ENCODE measurements at regions not wholly inside any gene's neighbourhood (a gene's known extent, or its start where the extent isn't known, plus 50 kb on each side); places are given as distances from the start of the nearest gene placed in this dataset.

DNA sequence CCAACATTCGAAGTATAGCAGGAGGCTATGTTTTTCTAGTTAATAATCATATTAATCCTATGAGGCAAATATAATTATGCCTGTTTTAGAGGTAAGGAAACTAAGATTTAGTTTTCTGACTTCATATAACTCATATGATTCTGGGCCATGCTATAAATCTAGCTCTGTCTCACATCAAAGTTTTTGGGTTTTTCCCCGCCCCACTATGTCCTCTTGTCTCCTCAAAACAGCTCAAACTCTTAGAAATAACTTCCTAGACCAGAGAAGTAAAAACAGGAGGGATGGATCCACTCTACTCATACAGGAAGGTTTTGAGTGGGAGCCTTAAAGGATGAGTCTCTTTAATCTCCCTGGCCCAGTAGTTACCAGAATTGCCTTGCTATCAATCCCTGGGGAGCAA, 256.4 kb upstream of the FGGY start:
- H3K4me3 ChIP-seq (ENCODE audit: low read length), result no peak overlapping the region
- no peak for DNase-seq (ENCODE audit: low read depth)
- TF ChIP-seq, protein P1, sequence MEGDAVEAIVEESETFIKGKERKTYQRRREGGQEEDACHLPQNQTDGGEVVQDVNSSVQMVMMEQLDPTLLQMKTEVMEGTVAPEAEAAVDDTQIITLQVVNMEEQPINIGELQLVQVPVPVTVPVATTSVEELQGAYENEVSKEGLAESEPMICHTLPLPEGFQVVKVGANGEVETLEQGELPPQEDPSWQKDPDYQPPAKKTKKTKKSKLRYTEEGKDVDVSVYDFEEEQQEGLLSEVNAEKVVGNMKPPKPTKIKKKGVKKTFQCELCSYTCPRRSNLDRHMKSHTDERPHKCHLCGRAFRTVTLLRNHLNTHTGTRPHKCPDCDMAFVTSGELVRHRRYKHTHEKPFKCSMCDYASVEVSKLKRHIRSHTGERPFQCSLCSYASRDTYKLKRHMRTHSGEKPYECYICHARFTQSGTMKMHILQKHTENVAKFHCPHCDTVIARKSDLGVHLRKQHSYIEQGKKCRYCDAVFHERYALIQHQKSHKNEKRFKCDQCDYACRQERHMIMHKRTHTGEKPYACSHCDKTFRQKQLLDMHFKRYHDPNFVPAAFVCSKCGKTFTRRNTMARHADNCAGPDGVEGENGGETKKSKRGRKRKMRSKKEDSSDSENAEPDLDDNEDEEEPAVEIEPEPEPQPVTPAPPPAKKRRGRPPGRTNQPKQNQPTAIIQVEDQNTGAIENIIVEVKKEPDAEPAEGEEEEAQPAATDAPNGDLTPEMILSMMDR (conservative IDR thresholded peaks at IDR 0.05; ENCODE audit: low read length), result no peak

DNA sequence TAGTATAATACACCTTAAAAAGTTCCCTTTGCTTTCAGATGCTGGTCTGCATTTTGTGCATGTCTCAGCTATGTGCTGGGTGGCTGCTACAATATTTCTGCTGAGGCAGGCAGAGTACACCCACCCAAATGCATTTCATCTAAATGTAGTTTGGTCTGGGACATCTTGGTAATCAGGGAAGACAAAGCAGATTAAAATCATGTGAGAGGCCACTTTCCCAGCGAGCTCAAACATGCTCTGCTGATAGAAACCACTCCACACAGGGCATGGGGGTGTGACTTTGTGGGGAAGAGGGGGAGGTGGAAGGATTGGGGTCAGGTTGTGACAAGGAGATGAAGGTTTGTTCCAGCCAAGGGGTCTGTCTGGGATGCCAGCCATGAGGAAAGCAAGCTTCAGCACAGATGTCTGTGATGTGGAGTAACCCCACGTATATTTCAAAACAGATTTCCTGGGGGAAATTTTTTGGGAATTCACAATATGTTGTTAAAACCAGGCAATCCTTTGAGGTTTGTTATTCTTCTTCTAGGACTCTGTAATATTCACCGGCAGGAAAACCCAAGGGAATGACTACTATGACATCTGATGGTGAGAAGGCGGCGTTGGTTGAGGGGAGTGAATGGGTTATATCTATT, 255.1 kb upstream of the FGGY start:
- peak; percentile 84 for DNase-seq (ENCODE audit: low read depth)
- TF ChIP-seq, protein P1 (conservative IDR thresholded peaks at IDR 0.05; ENCODE audit: low read length), result peak; percentile 37; the same call in 1 of the 2 replicates

DNA sequence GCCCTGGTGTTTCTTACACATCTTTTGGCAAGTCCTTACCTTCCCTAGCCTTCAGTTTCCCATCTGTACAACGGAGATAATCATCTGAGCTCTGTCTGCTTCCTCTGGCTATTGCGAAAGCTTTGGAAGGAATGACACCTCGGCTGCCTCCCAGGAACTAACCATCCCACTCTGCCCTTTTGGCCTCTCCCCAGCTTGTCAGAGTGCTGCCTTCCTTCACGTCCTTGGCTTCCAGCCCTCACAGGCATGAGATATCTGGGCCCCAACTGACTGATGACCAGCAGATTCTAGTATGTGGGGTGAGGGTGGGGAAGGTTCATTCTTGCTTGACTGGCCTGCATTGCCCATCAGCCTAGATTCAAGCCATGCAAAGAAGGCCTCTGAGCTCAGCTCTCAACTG, 253.1 kb upstream of the FGGY start:
- TF ChIP-seq, protein P1 (conservative IDR thresholded peaks at IDR 0.05; ENCODE audit: low read length), result no peak
- no peak overlapping the region for H3K4me3 ChIP-seq (ENCODE audit: low read length)
- peak; percentile 99 for DNase-seq (ENCODE audit: low read depth)

More for the DNA sequence above, 255.1 kb upstream of the FGGY start:
- H3K4me3 ChIP-seq (ENCODE audit: low read length), result no peak overlapping the region

DNA sequence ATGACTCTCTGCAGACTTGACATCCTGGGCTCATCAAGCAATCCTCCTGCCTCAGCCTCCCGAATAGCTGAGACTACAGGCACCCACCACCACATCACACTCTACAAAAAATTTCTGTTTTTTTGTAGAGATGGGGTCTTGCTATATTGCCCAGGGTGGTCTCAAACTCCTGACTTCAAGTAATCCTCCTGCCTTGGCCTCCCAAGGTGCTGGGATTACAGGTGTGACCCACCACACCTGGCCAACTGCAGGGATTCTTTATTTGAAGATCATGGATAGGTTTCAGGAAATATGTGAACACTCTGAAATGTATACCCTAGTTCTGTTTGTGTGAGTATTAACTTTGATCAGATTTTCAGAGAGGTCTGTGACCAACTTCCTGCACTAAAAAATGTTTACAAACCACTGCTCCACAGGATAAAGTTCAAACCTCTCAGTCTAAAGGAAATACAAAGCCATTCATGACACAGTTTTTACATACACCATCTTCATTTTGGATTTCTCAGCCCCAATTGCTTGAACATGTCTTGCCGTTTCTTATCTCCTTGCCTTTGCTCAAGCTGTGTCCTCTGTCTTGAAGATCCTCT, 252.3 kb upstream of the FGGY start:
- H3K4me3 ChIP-seq (ENCODE audit: low read length), result no peak overlapping the region
- TF ChIP-seq, protein P1 (conservative IDR thresholded peaks at IDR 0.05; ENCODE audit: low read length), result no peak

DNA sequence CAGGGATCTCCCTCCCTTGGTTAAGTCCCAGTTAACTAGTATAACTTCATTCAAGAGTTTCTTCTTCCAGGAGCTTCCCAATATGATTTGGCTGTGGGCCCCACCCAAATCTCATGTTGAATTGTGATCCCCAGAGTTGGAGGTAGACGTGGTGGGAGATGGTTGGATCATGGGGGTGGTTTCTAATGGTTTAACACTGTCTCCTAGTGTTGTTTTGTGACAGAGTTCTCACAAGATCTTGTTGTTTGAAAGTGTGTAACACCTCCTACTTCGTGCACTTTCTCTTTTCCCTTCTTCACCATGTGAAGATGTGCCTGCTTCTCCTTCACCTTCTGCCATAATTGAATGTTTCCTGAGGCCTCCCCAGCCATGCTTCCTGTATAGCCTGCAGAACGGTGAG, 251.8 kb upstream of the FGGY start:
- TF ChIP-seq, protein P1 (conservative IDR thresholded peaks at IDR 0.05; ENCODE audit: low read length), result no peak
- H3K4me3 ChIP-seq (ENCODE audit: low read length), result no peak overlapping the region
- no peak for DNase-seq (ENCODE audit: low read depth)

More for the DNA sequence above, 252.3 kb upstream of the FGGY start:
- no peak for DNase-seq (ENCODE audit: low read depth)

DNA sequence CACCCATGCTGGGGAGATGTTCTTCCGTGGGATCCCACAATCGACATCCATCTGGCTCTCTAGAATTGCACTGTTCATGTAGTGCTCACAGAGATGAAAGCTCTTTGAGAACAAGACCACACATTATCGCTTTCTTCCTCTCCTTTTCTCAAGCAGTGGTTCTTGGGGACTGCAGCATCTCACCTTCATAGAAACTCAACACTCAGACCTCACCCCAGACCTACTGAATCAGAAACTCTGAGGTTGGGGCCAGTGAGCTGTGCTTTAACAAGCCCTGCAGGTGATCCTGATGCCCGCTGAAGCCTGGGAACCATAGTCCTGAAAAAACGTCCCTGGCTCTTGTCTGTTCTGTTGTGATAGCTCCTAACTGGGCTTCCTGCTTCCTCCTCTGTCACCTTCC, 251.3 kb upstream of the FGGY start:
- H3K4me3 ChIP-seq (ENCODE audit: low read length), result no peak overlapping the region
- TF ChIP-seq, protein P1 (conservative IDR thresholded peaks at IDR 0.05; ENCODE audit: low read length), result no peak
- DNase-seq (ENCODE audit: low read depth), result no peak

DNA sequence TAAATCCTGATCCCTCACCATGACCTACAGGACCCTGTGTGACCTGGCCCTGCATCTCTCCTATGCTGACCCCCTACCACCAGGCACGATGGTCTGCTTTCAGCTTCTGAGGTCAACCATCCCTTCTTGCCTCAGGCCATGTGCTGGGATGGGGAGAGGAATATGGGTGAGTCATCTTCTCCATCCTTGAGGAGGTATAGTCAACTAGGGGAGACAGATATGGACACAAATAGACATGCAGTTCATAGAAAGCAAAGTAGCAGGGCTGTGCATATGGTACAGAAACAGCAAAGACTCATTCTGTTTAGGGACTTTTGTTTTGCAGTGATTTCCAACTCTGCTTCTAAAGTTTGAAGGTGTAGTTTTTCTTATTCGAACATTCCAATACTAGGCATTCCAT, 250.8 kb upstream of the FGGY start:
- TF ChIP-seq, protein P1 (conservative IDR thresholded peaks at IDR 0.05; ENCODE audit: low read length), result no peak
- DNase-seq (ENCODE audit: low read depth), result no peak
- no peak overlapping the region for H3K4me3 ChIP-seq (ENCODE audit: low read length)

All from AG10803 (cell line).